Mesenchymal stem cell (in vitro differentiated cells and primary cell): ENCODE measurements at regions not wholly inside any gene's neighbourhood (a gene's known extent, or its start where the extent isn't known, plus 50 kb on each side); places are given as distances from the start of the nearest gene placed in this dataset.

Source experiments
- DNase-seq: peaks from one replicate; pipeline ENCODE4 v3.0.0-alpha.2; 2013
- H2AFZ ChIP-seq: one replicate; pipeline ENCODE4 v1.6.1; 2013; ENCODE audit warnings: low read depth, mild to moderate bottlenecking, control low read depth, inconsistent platforms, low read length, moderate library complexity
- H2AK5ac ChIP-seq: 2 replicates; pipeline ENCODE4 v1.6.1; 2013; ENCODE audit warnings: low read length, moderate library complexity, mild to moderate bottlenecking, inconsistent platforms; ENCODE audit not compliant: severe bottlenecking
- H2BK120ac ChIP-seq: one replicate; pipeline ENCODE4 v1.6.1; 2013; ENCODE audit warnings: low read depth, mild to moderate bottlenecking, inconsistent platforms, low read length, moderate library complexity
- H2BK12ac ChIP-seq, 2 experiments: one replicate each; pipeline ENCODE4 v1.6.1; 2013; ENCODE audit warnings: inconsistent platforms in 2 of 2, low read length in 2 of 2, mild to moderate bottlenecking in 2 of 2, moderate library complexity in 2 of 2, control low read depth in 1 of 2
- H2BK15ac ChIP-seq: one replicate; pipeline ENCODE4 v1.6.1; 2013; ENCODE audit warnings: mild to moderate bottlenecking, low read depth, inconsistent platforms; ENCODE audit not compliant: poor library complexity, severe bottlenecking
- H2BK5ac ChIP-seq: 2 replicates; pipeline ENCODE4 v1.6.1; 2013; ENCODE audit warnings: low read depth, mild to moderate bottlenecking, low read length, control low read depth, inconsistent platforms; ENCODE audit not compliant: poor library complexity, severe bottlenecking
- H3K14ac ChIP-seq, 2 experiments: one replicate each; pipeline ENCODE4 v1.6.1; 2013; ENCODE audit warnings: inconsistent platforms in 2 of 2, low read length in 2 of 2, control low read depth in 1 of 2, mild to moderate bottlenecking in 1 of 2, moderate library complexity in 1 of 2
- H3K18ac ChIP-seq, 2 experiments: one replicate each; pipeline ENCODE4 v1.6.1; 2013; ENCODE audit warnings: inconsistent platforms in 2 of 2, low read length in 2 of 2, control low read depth in 1 of 2, low read depth in 1 of 2, mild to moderate bottlenecking in 1 of 2
- H3K23ac ChIP-seq, 2 experiments: one replicate each; pipeline ENCODE4 v1.6.1; 2013; ENCODE audit warnings: inconsistent platforms in 2 of 2, low read length in 2 of 2, mild to moderate bottlenecking in 2 of 2, moderate library complexity in 2 of 2, control low read depth in 1 of 2
- H3K27ac ChIP-seq: 2 replicates; pipeline ENCODE4 v1.5.1; 2013; ENCODE audit warnings: mild to moderate bottlenecking, moderate library complexity, low read length, control low read depth, inconsistent platforms; ENCODE audit not compliant: poor library complexity, severe bottlenecking
- H3K27me3 ChIP-seq, 2 experiments: 2 replicates each; pipeline versions ENCODE4 v1.6.1 to v1.7.0; 2013; ENCODE audit warnings: low read length in 2 of 2, mild to moderate bottlenecking in 2 of 2, moderate library complexity in 2 of 2, control low read depth in 1 of 2, inconsistent platforms in 1 of 2; ENCODE audit not compliant: control insufficient read depth in 1 of 2, insufficient read depth in 1 of 2
- H3K36me3 ChIP-seq, 2 experiments: 2 replicates each; pipeline versions ENCODE4 v1.6.1 to v1.7.0; 2013; ENCODE audit warnings: low read length in 2 of 2, control low read depth in 1 of 2, inconsistent platforms in 1 of 2, low read depth in 1 of 2, mild to moderate bottlenecking in 1 of 2; ENCODE audit not compliant: insufficient read depth in 2 of 2, control insufficient read depth in 1 of 2
- H3K4ac ChIP-seq, 2 experiments: one replicate each; pipeline ENCODE4 v1.6.1; 2013; ENCODE audit warnings: inconsistent platforms in 2 of 2, low read length in 2 of 2, mild to moderate bottlenecking in 2 of 2, moderate library complexity in 2 of 2, control low read depth in 1 of 2, low read depth in 1 of 2
- H3K4me1 ChIP-seq: 2 replicates; pipeline ENCODE4 v1.6.1; 2013; ENCODE audit warnings: low read depth, low read length, control low read depth; ENCODE audit not compliant: control insufficient read depth, insufficient read depth
- H3K4me2 ChIP-seq: 2 replicates; pipeline ENCODE4 v1.6.1; 2013; ENCODE audit warnings: low read length, mild to moderate bottlenecking, inconsistent platforms; ENCODE audit not compliant: poor library complexity, severe bottlenecking
- H3K4me3 ChIP-seq, 2 experiments: 2 replicates each; pipeline versions ENCODE4 v1.5.1 to v1.7.0; 2013; ENCODE audit warnings: low read length in 2 of 2, mild to moderate bottlenecking in 2 of 2, control low read depth in 1 of 2, low read depth in 1 of 2; ENCODE audit not compliant: insufficient read depth in 1 of 2
- H3K79me1 ChIP-seq: replicated peaks from 2 replicates; pipeline ENCODE4 v1.6.1; 2013; ENCODE audit warnings: mild to moderate bottlenecking, control low read depth, low read length, inconsistent platforms; ENCODE audit not compliant: poor library complexity, severe bottlenecking
- H3K9ac ChIP-seq: 2 replicates; pipeline ENCODE4 v1.7.0; 2013; ENCODE audit warnings: mild to moderate bottlenecking, low read length, moderate library complexity
- H3K9me3 ChIP-seq: 2 replicates; pipeline ENCODE4 v1.7.0; 2013; ENCODE audit warnings: mild to moderate bottlenecking, low read length; ENCODE audit not compliant: control insufficient read depth
- H4K8ac ChIP-seq: one replicate; pipeline ENCODE4 v1.6.1; 2013; ENCODE audit warnings: inconsistent platforms, mild to moderate bottlenecking, low read length, moderate library complexity
- H4K91ac ChIP-seq: one replicate; pipeline ENCODE4 v1.6.1; 2013; ENCODE audit warnings: mild to moderate bottlenecking, low read length, inconsistent platforms
- WGBS: methylation state at CpG from one replicate; pipeline ENCODE4 v1.1.7; 2013; ENCODE audit warnings: mixed read lengths; 5-methylcytosine and 5-hydroxymethylcytosine counted together

DNA sequence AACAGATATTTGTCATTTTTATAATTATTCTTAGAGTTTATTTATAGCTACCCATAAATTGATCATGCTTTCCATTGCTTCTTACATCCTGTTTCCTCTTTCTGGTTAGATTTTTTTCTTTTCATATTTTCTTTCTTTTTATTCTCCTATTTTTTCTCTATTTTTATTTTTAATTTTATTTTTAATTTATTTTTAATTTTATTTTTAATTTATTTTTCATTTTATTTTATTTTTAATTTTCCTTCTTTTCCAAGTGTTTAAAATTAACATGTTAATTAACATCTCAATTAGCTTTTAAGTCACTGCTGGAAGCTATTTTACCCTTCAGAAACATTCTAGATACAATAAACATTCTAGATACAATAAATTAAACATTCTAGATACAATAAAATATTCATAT, 269.6 kb downstream of the B3GLCT start:
- no peak overlapping the region for H3K4ac ChIP-seq
- no peaks in the 10 kb centered on the region for H3K36me3 ChIP-seq
- H3K18ac ChIP-seq, result no peak overlapping the region
- H3K14ac ChIP-seq, result no peak overlapping the region
- H2AFZ ChIP-seq, result no peak overlapping the region
- H3K9me3 ChIP-seq, result no peaks in the 10 kb centered on the region
- no peak overlapping the region for H3K4me3 ChIP-seq
- no peak for DNase-seq
- H4K8ac ChIP-seq, result no peak overlapping the region
- no peak overlapping the region for H2BK120ac ChIP-seq
- H3K27ac ChIP-seq, result no peak overlapping the region
- H3K23ac ChIP-seq, result no peak overlapping the region
- H2BK5ac ChIP-seq, result no peak overlapping the region
- H2BK15ac ChIP-seq, result no peak overlapping the region
- H3K4me1 ChIP-seq, result no peaks in the 10 kb centered on the region
- no peak overlapping the region for H4K91ac ChIP-seq
- peaks cover 0 to 5% of the 10 kb centered on the region in 2 experiments for H3K27me3 ChIP-seq
- no peaks in the 10 kb centered on the region for H3K79me1 ChIP-seq
- no peak overlapping the region for H2AK5ac ChIP-seq
- H2BK12ac ChIP-seq, result no peak overlapping the region
- H3K9ac ChIP-seq, result no peak overlapping the region
- H3K4me2 ChIP-seq, result no peak overlapping the region

DNA sequence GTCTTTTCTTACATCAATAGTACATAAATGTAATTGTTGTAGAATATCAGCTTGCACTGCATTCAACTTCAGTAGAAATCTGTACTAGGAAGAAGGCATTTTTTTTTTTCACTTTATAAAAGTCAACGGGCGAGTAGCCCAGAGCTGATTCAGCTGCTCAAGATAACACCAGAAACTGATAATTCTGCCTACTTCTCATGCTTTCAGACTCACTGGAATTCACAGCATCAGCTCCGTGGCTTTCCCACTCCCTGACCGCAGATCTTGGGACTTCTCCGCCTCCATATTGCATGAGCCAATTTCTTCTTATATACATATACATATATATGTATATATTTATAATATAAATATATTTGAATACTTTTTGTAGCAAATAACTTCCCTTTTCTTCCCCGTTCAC, 263.1 kb upstream of the RXFP2 start:
- no peak overlapping the region for H3K4me2 ChIP-seq
- no peaks in the 10 kb centered on the region for H3K27me3 ChIP-seq
- H4K91ac ChIP-seq, result no peak overlapping the region
- H3K27ac ChIP-seq, result no peak overlapping the region
- no peak overlapping the region for H2BK120ac ChIP-seq
- H3K36me3 ChIP-seq, result no peaks in the 10 kb centered on the region
- H4K8ac ChIP-seq, result no peak overlapping the region
- no peaks in the 10 kb centered on the region for H3K79me1 ChIP-seq
- H3K9me3 ChIP-seq, result no peaks in the 10 kb centered on the region
- H3K4me3 ChIP-seq, result no peak overlapping the region
- no peak overlapping the region for H2BK15ac ChIP-seq
- H2AK5ac ChIP-seq, result no peak overlapping the region
- DNase-seq, result no peak
- no peak overlapping the region for H3K23ac ChIP-seq
- no peaks in the 10 kb centered on the region for H3K4me1 ChIP-seq
- H2BK5ac ChIP-seq, result no peak overlapping the region
- no peak overlapping the region for H3K14ac ChIP-seq
- no peak overlapping the region for H3K18ac ChIP-seq
- no peak overlapping the region for H2BK12ac ChIP-seq
- 56% methylated on average over 3 of the region's 6 CpGs for WGBS
- H3K9ac ChIP-seq, result peak overlapping the region; percentile 73
- H3K4ac ChIP-seq, result no peak overlapping the region
- H2AFZ ChIP-seq, result no peak overlapping the region

DNA sequence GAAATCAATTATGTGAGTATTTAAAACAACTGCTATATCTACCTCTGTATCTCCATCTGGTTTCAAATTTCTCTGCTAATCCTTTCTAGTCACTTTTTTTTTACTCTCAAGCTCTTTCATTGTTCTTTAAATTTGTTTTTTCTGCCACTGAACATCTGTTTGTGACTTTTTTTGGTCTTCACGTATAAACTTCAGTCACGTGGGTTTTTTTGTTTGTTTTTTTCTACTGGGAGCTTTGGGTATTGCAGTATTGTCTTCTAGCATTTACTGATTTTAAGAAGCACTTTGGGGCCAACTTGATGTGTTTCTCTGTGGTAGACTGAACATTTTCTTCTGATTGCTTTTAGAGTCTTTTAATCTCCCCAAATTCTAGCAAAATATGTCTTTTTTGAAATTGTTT, 262.6 kb upstream of the RXFP2 start:
- H3K18ac ChIP-seq, result no peak overlapping the region
- H3K4ac ChIP-seq, result no peak overlapping the region
- H4K8ac ChIP-seq, result no peak overlapping the region
- no peak overlapping the region for H3K23ac ChIP-seq
- no peaks in the 10 kb centered on the region for H3K36me3 ChIP-seq
- H3K79me1 ChIP-seq, result no peaks in the 10 kb centered on the region
- no peak overlapping the region for H2BK12ac ChIP-seq
- no peak overlapping the region for H3K14ac ChIP-seq
- H4K91ac ChIP-seq, result no peak overlapping the region
- no peak overlapping the region for H3K4me2 ChIP-seq
- peak; percentile 1 for DNase-seq
- 64% methylated on average over 2 of the region's 2 CpGs for WGBS
- no peak overlapping the region for H2BK5ac ChIP-seq
- H3K9me3 ChIP-seq, result no peaks in the 10 kb centered on the region
- peak overlapping the region; percentile 73 for H3K9ac ChIP-seq
- no peak overlapping the region for H2BK15ac ChIP-seq
- H2BK120ac ChIP-seq, result no peak overlapping the region
- no peak overlapping the region for H2AK5ac ChIP-seq
- no peaks in the 10 kb centered on the region for H3K27me3 ChIP-seq
- H3K4me1 ChIP-seq, result no peaks in the 10 kb centered on the region
- H3K27ac ChIP-seq, result no peak overlapping the region
- no peak overlapping the region for H3K4me3 ChIP-seq
- no peak overlapping the region for H2AFZ ChIP-seq

DNA sequence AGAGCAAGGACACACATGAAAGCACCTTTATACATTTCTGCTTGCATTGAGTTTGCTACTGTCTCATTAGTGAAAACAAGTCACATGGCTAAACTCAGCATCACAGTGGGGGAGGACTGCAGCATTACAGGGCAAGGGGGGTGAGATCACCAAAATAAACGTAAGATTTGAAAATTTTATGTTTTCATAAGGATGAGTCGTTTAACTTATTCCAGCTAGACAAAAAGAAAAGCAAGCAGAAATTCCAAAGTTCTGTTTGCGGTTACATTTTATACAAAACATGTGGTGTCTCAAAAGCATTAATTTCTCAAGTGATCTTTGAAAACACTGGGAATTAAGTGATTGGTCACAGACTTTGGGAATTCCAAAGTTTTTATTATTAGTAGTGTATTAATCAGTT, 261.4 kb upstream of the RXFP2 start:
- no peak overlapping the region for H2BK12ac ChIP-seq
- no peak overlapping the region for H2AK5ac ChIP-seq
- H3K27me3 ChIP-seq, result no peaks in the 10 kb centered on the region
- no peak overlapping the region for H2BK120ac ChIP-seq
- no peak overlapping the region for H3K14ac ChIP-seq
- H3K4me3 ChIP-seq, result no peak overlapping the region
- no peak overlapping the region for H2AFZ ChIP-seq
- H2BK5ac ChIP-seq, result no peak overlapping the region
- no peaks in the 10 kb centered on the region for H3K9me3 ChIP-seq
- H3K27ac ChIP-seq, result no peak overlapping the region
- WGBS, result 73% methylated on average over 2 of the region's 3 CpGs
- no peak overlapping the region for H2BK15ac ChIP-seq
- no peak for DNase-seq
- peak overlapping the region; percentile 73 for H3K9ac ChIP-seq
- no peak overlapping the region for H4K8ac ChIP-seq
- no peaks in the 10 kb centered on the region for H3K4me1 ChIP-seq
- no peak overlapping the region for H4K91ac ChIP-seq
- no peak overlapping the region for H3K4me2 ChIP-seq
- H3K79me1 ChIP-seq, result no peaks in the 10 kb centered on the region
- H3K23ac ChIP-seq, result no peak overlapping the region
- no peak overlapping the region for H3K18ac ChIP-seq
- H3K36me3 ChIP-seq, result no peaks in the 10 kb centered on the region
- H3K4ac ChIP-seq, result no peak overlapping the region
